ENCODE measurements at regions not wholly inside any gene's neighbourhood (a gene's known extent, or its start where the extent isn't known, plus 50 kb on each side); places are given as distances from the start of the nearest gene placed in this dataset.
A peak's percentile ranks its signal among the peaks of the same experiment; 100 is the strongest.
"Not testable (repeated sequence)": the region's sequence is repeated elsewhere in the genome, so short reads cannot be mapped to it uniquely, and the experiment has no call there.

DNA sequence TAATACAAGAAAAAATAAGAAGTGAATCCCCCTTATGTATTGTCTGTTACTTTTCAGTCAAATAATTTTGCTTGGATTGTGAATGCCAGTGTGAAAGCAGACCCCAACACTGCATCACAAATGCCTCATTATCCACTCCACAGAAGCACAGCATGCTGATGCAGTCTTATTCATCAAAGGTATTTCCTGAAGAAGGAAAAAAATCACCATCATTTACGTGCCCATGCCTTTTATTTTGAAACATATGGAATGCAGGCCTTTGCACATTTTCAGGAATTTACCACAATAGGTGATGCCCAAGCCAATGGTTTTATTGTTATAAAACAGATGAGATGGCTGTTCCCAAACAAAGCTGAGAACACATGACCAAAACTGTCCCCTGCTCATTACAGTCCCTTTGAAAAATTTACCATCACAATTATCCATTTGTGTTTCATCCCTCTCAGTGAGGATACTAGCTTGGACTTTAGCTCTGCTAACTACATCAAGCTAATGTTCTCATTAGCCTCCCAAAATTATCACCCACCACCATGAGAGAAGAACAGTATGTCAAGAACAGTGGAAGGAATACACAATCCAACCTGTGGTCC is 180.6 kb upstream of the HTR1E start:
- TF ChIP-seq, protein P1, sequence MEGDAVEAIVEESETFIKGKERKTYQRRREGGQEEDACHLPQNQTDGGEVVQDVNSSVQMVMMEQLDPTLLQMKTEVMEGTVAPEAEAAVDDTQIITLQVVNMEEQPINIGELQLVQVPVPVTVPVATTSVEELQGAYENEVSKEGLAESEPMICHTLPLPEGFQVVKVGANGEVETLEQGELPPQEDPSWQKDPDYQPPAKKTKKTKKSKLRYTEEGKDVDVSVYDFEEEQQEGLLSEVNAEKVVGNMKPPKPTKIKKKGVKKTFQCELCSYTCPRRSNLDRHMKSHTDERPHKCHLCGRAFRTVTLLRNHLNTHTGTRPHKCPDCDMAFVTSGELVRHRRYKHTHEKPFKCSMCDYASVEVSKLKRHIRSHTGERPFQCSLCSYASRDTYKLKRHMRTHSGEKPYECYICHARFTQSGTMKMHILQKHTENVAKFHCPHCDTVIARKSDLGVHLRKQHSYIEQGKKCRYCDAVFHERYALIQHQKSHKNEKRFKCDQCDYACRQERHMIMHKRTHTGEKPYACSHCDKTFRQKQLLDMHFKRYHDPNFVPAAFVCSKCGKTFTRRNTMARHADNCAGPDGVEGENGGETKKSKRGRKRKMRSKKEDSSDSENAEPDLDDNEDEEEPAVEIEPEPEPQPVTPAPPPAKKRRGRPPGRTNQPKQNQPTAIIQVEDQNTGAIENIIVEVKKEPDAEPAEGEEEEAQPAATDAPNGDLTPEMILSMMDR (IDR thresholded peaks at IDR 0.05; ENCODE audit: insufficient read depth, low read depth, low read length, missing control alignments), result no peak
- DNase-seq (ENCODE audit: low read depth), result no peak
- no peak overlapping the region for H3K4me3 ChIP-seq (ENCODE audit: low read length)

DNA sequence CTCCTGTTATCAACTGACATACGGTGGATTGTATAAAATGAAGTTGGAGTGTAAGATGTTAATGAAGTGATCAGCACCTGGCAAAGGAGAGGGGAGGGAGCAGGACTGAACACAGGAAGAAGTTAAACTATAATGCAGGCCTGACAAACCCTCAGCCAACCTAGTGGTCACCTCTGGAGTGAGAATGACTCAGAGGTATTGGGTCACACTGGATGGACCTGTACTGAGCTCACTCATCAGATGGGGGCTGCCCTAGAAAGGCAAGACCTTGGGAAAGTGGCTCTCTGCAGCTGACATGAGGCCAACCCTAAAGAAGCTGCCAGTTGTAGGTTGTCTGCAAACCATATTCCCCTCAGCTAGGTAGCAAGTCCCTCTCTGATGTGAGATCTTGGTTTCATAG is 193.3 kb upstream of the HTR1E start:
- no peak for DNase-seq (ENCODE audit: low read depth)
- TF ChIP-seq, protein P1 (IDR thresholded peaks at IDR 0.05; ENCODE audit: insufficient read depth, low read depth, low read length, missing control alignments), result no peak
- H3K4me3 ChIP-seq (ENCODE audit: low read length), result no peak overlapping the region

DNA sequence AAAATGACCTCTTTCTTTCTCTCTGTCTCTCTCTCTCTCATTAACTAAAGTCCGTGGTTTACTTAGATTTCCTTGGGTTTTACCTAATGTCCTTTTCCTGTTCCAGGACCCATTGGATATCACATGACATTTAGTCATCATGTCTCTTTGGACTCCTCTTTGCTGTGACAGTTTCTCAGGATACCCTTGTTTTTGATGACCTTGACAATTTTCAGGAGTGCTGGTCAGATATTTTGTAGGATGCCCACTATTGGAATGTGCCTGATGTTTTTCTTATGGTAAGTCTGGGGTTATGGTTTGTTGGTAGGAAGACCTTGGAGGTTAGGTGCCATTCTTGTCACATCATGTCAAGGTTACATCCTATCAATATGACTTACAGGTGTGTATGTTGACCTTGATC is 199.2 kb upstream of the HTR1E start:
- TF ChIP-seq, protein P1 (IDR thresholded peaks at IDR 0.05; ENCODE audit: insufficient read depth, low read depth, low read length, missing control alignments), result no peak
- H3K4me3 ChIP-seq (ENCODE audit: low read length), result no peak overlapping the region
- no peak for DNase-seq (ENCODE audit: low read depth)

DNA sequence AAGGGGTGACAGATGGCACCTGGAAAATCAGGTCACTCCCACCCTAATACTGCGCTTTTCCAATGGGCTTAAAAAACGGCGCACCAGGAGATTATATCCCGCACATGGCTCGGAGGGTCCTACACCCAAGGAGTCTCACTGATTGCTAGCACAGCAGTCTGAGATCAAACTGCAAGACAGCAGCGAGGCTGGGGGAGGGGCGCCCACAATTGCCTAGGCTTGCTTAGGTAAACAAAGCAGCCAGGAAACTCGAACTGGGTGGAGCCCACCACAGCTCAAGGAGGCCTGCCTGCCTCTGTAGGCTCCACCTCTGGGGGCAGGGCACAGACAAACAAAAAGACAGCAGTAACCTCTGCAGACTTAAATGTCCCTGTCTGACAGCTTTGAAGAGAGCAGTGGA is 205.7 kb upstream of the HTR1E start:
- not testable (repeated sequence) for H3K4me3 ChIP-seq (ENCODE audit: low read length)

DNA sequence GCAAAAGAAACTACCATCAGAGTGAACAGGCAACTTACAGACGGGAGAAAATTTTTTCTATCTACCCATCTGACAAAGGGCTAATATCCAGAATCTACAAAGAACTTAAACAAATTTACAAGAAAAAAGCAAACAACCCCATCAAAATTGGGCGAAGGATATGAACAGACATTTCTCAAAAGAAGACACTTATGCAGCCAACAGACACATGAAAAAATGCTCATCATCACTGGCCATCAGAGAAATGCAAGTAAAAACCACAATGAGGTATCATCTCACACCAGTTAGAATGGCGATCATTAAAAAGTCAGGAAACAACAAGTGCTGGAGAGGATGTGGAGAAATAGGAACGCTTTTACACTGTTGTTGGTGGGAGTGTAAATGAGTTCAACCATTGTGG is 206.6 kb upstream of the HTR1E start:
- not testable (repeated sequence) for DNase-seq (ENCODE audit: low read depth)

More for the DNA sequence above, 205.7 kb upstream of the HTR1E start:
- DNase-seq (ENCODE audit: low read depth), result not testable (repeated sequence)

DNA sequence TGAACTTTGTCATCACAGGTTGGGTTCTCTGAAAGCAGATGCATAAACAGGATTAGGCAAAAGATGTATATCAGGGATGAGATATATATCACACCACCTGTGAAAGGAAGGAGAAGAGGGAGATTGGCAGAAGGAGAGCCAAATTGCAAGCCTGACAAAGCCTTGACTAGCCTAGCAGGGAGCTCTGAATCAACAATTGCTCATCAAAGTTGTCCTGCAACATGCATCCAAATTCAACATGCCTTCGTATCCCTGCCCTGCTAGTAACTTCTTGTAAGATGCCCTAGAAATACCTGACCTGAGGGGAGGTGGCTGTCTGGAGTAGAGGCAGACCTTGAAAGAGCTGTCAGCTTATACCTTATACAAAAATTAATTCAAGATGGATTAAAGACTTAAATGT is 207.1 kb upstream of the HTR1E start:
- no peak overlapping the region for H3K4me3 ChIP-seq (ENCODE audit: low read length)
- TF ChIP-seq, protein P1 (IDR thresholded peaks at IDR 0.05; ENCODE audit: insufficient read depth, low read depth, low read length, missing control alignments), result no peak
- DNase-seq (ENCODE audit: low read depth), result peak; percentile 74

More for the DNA sequence above, 206.6 kb upstream of the HTR1E start:
- not testable (repeated sequence) for H3K4me3 ChIP-seq (ENCODE audit: low read length)

DNA sequence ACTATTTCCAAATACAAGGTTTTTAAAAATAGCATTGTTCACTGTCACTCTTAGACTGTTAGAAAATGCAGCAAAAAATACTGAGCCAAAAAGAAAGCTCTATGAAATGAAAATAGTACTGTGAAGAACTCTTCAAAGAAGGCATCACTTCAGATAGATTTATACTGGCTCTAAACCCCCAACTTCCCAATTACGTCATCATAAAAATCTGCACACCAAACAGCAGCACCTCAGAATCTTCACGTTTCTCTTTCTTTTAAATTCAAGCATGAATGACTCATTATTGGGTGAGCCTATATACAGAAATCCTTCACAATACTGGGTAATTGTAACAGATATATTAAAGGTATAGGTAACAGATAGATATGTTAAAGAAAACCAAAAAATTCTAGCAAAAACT is 208.4 kb upstream of the HTR1E start:
- no peak for DNase-seq (ENCODE audit: low read depth)
- no peak overlapping the region for H3K4me3 ChIP-seq (ENCODE audit: low read length)
- TF ChIP-seq, protein P1 (IDR thresholded peaks at IDR 0.05; ENCODE audit: insufficient read depth, low read depth, low read length, missing control alignments), result no peak

DNA sequence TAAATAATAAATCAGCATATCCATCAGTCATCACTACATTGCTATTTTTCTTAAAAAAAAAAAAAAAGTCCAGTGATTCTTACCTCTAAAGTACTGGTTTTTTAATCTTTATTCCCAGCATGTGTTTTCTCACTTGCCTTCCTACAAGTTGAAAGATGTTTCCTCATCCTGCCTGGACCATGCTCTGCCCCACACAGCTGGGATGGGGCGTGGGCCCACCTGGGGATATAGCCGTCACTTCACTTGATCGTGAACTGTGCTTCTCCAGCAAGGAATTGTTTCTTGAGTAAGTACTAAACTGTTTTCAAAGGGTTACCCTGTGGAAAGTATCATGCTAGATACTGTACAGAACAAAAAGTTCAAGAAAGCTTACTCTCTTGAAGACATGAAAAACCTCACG is 212.6 kb upstream of the HTR1E start:
- DNase-seq (ENCODE audit: low read depth), result no peak
- H3K4me3 ChIP-seq (ENCODE audit: low read length), result no peak overlapping the region
- TF ChIP-seq, protein P1 (IDR thresholded peaks at IDR 0.05; ENCODE audit: insufficient read depth, low read depth, low read length, missing control alignments), result no peak

Data from epithelial cell of esophagus (primary cell).